SK-N-MC (cell line): ENCODE measurements at regions not wholly inside any gene's neighbourhood (a gene's known extent, or its start where the extent isn't known, plus 50 kb on each side); places are given as distances from the start of the nearest gene placed in this dataset.

Source experiments
- EZH2 ChIP-seq: fragments of 200-600 bp; sonication (generic); IDR thresholded peaks from one replicate; pipeline ENCODE4 v1.6.1; 2017; ENCODE audit warnings: antibody characterized with exemption
- POLR2AphosphoS5 ChIP-seq: IDR thresholded peaks from 2 replicates; pipeline ENCODE4 v1.6.1; 2012; ENCODE audit warnings: mild to moderate bottlenecking, low read depth, low read length, borderline replicate concordance

- no peak for TF ChIP-seq EZH2
- TF ChIP-seq POLR2AphosphoS5 = no peak
These were observed 233.6 kb upstream of the SOX4 start for GRCh38 chr6:21359926-21360325.
